WTC11 (cell line): ENCODE measurements at regions not wholly inside any gene's neighbourhood (a gene's known extent, or its start where the extent isn't known, plus 50 kb on each side); places are given as distances from the start of the nearest gene placed in this dataset.

Source experiments
- ATAC-seq: fragments of 200-7000 bp; cut with Tn5 transposase; 2 replicates; pipeline ENCODE4 v1.10.0; 2021; ENCODE audit warnings: mild to moderate bottlenecking, moderate library complexity
- CTCF ChIA-PET: fragments of 300-600 bp; sonication (Branson Sonifier 250); formaldehyde crosslinking; loops from one replicate; lab custom pipeline; 2021; ENCODE audit warnings: antibody characterized with exemption; lab: Charles Lee
- POLR2A ChIA-PET: fragments of 350-600 bp; sonication (Branson Sonifier 250); formaldehyde crosslinking; loops from one replicate; lab custom pipeline; 2021; ENCODE audit warnings: antibody characterized with exemption; lab: Charles Lee
- DNase-seq: peaks from one replicate; pipeline ENCODE4 v3.0.0; 2021; ENCODE audit warnings: low spot score
- H3K27ac Mint-ChIP-seq: 2 replicates; pipeline ENCODE4 v1.8.0; 2021; ENCODE audit warnings: mixed read lengths
- H3K27me3 Mint-ChIP-seq: 2 replicates; pipeline ENCODE4 v1.8.0; 2021; ENCODE audit warnings: low read depth, mild to moderate bottlenecking, moderate library complexity, mixed read lengths
- H3K36me3 Mint-ChIP-seq: 2 replicates; pipeline ENCODE4 v1.8.0; 2021; ENCODE audit warnings: mixed read lengths
- H3K4me1 Mint-ChIP-seq: 2 replicates; pipeline ENCODE4 v1.8.0; 2022; ENCODE audit warnings: mixed read lengths
- H3K4me3 Mint-ChIP-seq: 2 replicates; pipeline ENCODE4 v1.8.0; 2021; ENCODE audit warnings: mild to moderate bottlenecking, moderate library complexity, mixed read lengths
- H3K9me3 Mint-ChIP-seq: 2 replicates; pipeline ENCODE4 v1.8.0; 2021; ENCODE audit warnings: mixed read lengths
- CBFB ChIP-seq: sonication (generic); formaldehyde crosslinking; IDR thresholded peaks from 2 replicates; pipeline ENCODE4 v1.8.1; 2022; ENCODE audit warnings: mild to moderate bottlenecking, low read depth, missing genetic modification reagents
- ELF4 ChIP-seq: sonication (generic); formaldehyde crosslinking; IDR thresholded peaks from 2 replicates; pipeline ENCODE4 v1.8.1; 2022; ENCODE audit warnings: low read depth, mild to moderate bottlenecking, moderate library complexity, missing genetic modification reagents
- EMX1 ChIP-seq: fragments of 250-450 bp; sonication (Bioruptor Pico); IDR thresholded peaks from 2 replicates; pipeline ENCODE4 v1.8.0; 2021; ENCODE audit warnings: mild to moderate bottlenecking
- FOXP1 ChIP-seq: sonication (generic); formaldehyde crosslinking; IDR thresholded peaks from 2 replicates; pipeline ENCODE4 v1.8.0; 2022; ENCODE audit warnings: missing genetic modification reagents, mild to moderate bottlenecking, moderate library complexity, borderline replicate concordance
- GRHL2 ChIP-seq: fragments of 250-450 bp; sonication (Bioruptor Pico); IDR thresholded peaks from 2 replicates; pipeline ENCODE4 v1.8.0; 2022; ENCODE audit warnings: mild to moderate bottlenecking, moderate library complexity; ENCODE audit not compliant: insufficient replicate concordance, severe bottlenecking
- GTF2I ChIP-seq: fragments of 250-450 bp; sonication (Bioruptor Pico); conservative IDR thresholded peaks from 2 replicates; pipeline ENCODE4 v1.4.0; 2021; ENCODE audit warnings: mild to moderate bottlenecking
- HMGA2 ChIP-seq: fragments of 250-450 bp; sonication (Bioruptor Pico); IDR thresholded peaks from 2 replicates; pipeline ENCODE4 v1.4.0; 2021; ENCODE audit warnings: mild to moderate bottlenecking, moderate library complexity
- JAZF1 ChIP-seq: fragments of 250-450 bp; sonication (Bioruptor Pico); IDR thresholded peaks from 2 replicates; pipeline ENCODE4 v1.9.0; 2021; ENCODE audit warnings: moderate library complexity, mild to moderate bottlenecking, inconsistent platforms
- NFATC4 ChIP-seq: fragments of 250-450 bp; sonication (Bioruptor Pico); IDR thresholded peaks from 2 replicates; pipeline ENCODE4 v1.9.0; 2021; ENCODE audit warnings: mild to moderate bottlenecking
- NR1H2 ChIP-seq: sonication (generic); formaldehyde crosslinking; IDR thresholded peaks from 2 replicates; pipeline ENCODE4 v1.9.0; 2021; ENCODE audit warnings: mild to moderate bottlenecking, moderate library complexity, missing genetic modification reagents
- NR2C2 ChIP-seq: sonication (generic); formaldehyde crosslinking; IDR thresholded peaks from 2 replicates; pipeline ENCODE4 v1.8.0; 2022; ENCODE audit warnings: mild to moderate bottlenecking, missing genetic modification reagents
- SMAD3 ChIP-seq: sonication (generic); formaldehyde crosslinking; IDR thresholded peaks from 2 replicates; pipeline ENCODE4 v1.8.0; 2022; ENCODE audit warnings: missing genetic modification reagents, mild to moderate bottlenecking, borderline replicate concordance
- SMAD4 ChIP-seq: sonication (generic); formaldehyde crosslinking; IDR thresholded peaks from 2 replicates; pipeline ENCODE4 v1.8.0; 2022; ENCODE audit warnings: mild to moderate bottlenecking, missing genetic modification reagents
- TEAD1 ChIP-seq: sonication (generic); formaldehyde crosslinking; IDR thresholded peaks from 2 replicates; pipeline ENCODE4 v1.8.0; 2022; ENCODE audit warnings: mild to moderate bottlenecking, missing genetic modification reagents
- TEAD4 ChIP-seq: sonication (generic); formaldehyde crosslinking; IDR thresholded peaks from 2 replicates; pipeline ENCODE4 v1.8.0; 2022; ENCODE audit warnings: mild to moderate bottlenecking, missing genetic modification reagents
- ZNF219 ChIP-seq: sonication (generic); formaldehyde crosslinking; IDR thresholded peaks from 2 replicates; pipeline ENCODE4 v1.8.0; 2023; ENCODE audit warnings: missing genetic modification reagents, mild to moderate bottlenecking, borderline replicate concordance
- ZNF232 ChIP-seq: sonication (generic); formaldehyde crosslinking; IDR thresholded peaks from 2 replicates; pipeline ENCODE4 v1.8.0; 2022; ENCODE audit warnings: mild to moderate bottlenecking, missing genetic modification reagents
- TF ChIP-seq, protein P1 (sequence below): sonication (generic); formaldehyde crosslinking; IDR thresholded peaks from 2 replicates; pipeline ENCODE4 v1.8.1; 2022; ENCODE audit warnings: missing genetic modification reagents, borderline replicate concordance
- TF ChIP-seq, protein P2 (sequence below): sonication (generic); formaldehyde crosslinking; IDR thresholded peaks from 2 replicates; pipeline ENCODE4 v1.8.0; 2023; ENCODE audit warnings: missing genetic modification reagents
- TF ChIP-seq, protein P3 (sequence below): sonication (generic); formaldehyde crosslinking; IDR thresholded peaks from 2 replicates; pipeline ENCODE4 v1.8.1; 2023; ENCODE audit warnings: mild to moderate bottlenecking, missing genetic modification reagents, moderate library complexity
- TF ChIP-seq, protein P4 (sequence below): fragments of 250-450 bp; sonication (Bioruptor Pico); IDR thresholded peaks from 2 replicates; pipeline ENCODE4 v1.8.0; 2021; ENCODE audit warnings: mild to moderate bottlenecking
- TF ChIP-seq, protein P5 (sequence below): sonication (generic); formaldehyde crosslinking; IDR thresholded peaks from 2 replicates; pipeline ENCODE4 v1.8.1; 2022; ENCODE audit warnings: mild to moderate bottlenecking, moderate library complexity, missing genetic modification reagents
- TF ChIP-seq, protein P6 (sequence below): sonication (generic); formaldehyde crosslinking; IDR thresholded peaks from 2 replicates; pipeline ENCODE4 v1.8.0; 2023; ENCODE audit warnings: missing genetic modification reagents, mild to moderate bottlenecking, borderline replicate concordance

DNA sequence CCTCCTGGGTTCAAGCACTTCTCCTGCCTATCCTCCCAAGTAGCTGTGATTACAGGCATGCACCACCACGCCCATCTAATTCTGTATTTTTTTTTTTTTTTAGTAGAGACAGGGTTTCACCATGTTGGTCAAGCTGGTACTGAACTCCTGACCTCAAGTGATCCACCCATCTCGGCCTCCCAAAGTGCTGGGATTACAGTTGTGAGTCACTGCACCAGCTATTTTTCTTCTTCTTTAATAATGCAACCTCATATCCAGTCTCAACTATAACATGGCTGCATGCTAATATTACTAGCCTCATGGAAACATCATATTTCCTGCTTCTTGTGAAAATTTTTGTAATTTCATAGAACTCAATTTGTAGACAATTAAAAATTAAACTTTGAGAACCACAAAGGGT is 706.5 kb downstream of the KCTD8 start (continued):
- TF ChIP-seq, protein P1, sequence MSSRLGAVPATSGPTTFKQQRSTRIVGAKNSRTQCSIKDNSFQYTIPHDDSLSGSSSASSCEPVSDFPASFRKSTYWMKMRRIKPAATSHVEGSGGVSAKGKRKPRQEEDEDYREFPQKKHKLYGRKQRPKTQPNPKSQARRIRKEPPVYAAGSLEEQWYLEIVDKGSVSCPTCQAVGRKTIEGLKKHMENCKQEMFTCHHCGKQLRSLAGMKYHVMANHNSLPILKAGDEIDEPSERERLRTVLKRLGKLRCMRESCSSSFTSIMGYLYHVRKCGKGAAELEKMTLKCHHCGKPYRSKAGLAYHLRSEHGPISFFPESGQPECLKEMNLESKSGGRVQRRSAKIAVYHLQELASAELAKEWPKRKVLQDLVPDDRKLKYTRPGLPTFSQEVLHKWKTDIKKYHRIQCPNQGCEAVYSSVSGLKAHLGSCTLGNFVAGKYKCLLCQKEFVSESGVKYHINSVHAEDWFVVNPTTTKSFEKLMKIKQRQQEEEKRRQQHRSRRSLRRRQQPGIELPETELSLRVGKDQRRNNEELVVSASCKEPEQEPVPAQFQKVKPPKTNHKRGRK (CRISPR knock-in tag) = no peak

DNA sequence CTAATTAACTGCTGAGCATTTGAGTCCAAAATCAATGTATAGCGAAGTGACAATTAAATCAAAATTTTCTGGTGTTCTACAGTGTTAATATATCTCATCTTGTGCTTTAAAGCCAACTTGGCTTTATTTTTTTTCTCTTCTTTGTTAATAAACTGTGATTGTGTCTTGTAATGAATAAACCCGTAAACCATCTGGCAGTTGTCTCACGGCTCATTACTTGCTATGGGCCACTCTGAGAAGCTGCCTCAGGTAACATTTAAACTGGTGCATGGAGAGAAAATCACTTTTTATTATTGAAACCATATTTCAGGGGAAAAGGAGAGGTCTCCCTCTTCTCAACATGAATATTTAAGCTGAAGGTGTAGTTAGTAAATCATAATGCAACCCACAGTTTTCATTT is 694.0 kb downstream of the KCTD8 start:
- no peak overlapping the region for H3K27ac Mint-ChIP-seq
- TF ChIP-seq, protein P2, sequence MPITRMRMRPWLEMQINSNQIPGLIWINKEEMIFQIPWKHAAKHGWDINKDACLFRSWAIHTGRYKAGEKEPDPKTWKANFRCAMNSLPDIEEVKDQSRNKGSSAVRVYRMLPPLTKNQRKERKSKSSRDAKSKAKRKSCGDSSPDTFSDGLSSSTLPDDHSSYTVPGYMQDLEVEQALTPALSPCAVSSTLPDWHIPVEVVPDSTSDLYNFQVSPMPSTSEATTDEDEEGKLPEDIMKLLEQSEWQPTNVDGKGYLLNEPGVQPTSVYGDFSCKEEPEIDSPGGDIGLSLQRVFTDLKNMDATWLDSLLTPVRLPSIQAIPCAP (CRISPR knock-in tag) = no peak
- no peak for TF ChIP-seq HMGA2 (CRISPR knock-in tag)
- TF ChIP-seq SMAD3 = no peak
- H3K27me3 Mint-ChIP-seq = no peaks in the 10 kb centered on the region
- no peak for DNase-seq
- no peak for ATAC-seq
- peaks cover 27% of the 10 kb centered on the region for H3K4me1 Mint-ChIP-seq
- peaks cover 17% of the 10 kb centered on the region for H3K9me3 Mint-ChIP-seq
- ChIA-PET POLR2A (no interaction called here), CTCF (no interaction called here)
- H3K4me3 Mint-ChIP-seq = no peak overlapping the region
- H3K36me3 Mint-ChIP-seq = peaks cover 9% of the 10 kb centered on the region; the same call in 1 of the 2 replicates

DNA sequence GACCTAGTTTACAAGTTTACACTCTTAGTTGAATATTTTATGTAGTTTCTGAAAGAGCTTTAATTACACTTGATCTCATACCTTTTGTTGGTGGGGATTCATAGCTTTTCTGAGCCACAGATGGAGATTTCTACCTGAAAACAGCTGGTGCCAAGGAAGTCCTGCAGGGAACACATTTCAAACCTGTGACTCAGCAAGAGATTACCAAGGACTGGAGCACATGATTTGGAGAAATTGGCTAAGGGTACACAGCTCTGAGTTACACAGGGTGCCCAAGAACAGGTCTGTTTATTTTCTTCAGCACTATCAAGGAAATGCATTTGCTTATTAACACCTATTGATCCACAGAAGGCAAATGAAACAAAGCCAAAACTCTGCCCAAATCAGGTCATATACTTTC is 691.5 kb downstream of the KCTD8 start:
- POLR2A ChIA-PET = no interaction called here

DNA sequence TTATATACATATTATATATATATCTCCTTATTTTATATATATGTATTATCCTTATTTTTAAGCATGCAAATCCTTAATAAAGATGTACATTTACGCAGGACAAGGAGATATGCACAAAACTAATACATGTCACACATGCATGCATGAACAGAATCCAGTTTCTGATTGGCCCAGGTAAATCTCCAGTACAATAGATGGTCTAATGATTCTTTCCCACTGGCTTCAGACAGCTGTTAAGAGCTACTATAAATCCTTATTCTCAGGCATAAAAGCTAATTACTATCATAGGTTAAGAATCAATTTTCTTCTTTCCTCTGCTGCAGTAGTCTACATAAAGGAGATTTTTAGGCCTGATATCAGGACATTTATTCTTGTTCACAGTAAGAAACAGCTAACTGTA is 689.8 kb downstream of the KCTD8 start:
- H3K4me3 Mint-ChIP-seq = no peak overlapping the region
- CTCF ChIA-PET = interaction anchor here (0.7 kb wide), 1 partner anchor 659 kb away, joined by 3 read pairs; no protein-coding TSS in a partner anchor
- H3K4me1 Mint-ChIP-seq = peaks cover 14% of the 10 kb centered on the region
- POLR2A ChIA-PET = no interaction called here
- DNase-seq (no peak), ATAC-seq (no peak)
- no peaks in the 10 kb centered on the region for H3K9me3 Mint-ChIP-seq
- H3K36me3 Mint-ChIP-seq = no peaks in the 10 kb centered on the region
- no peak overlapping the region for H3K27ac Mint-ChIP-seq
- no peaks in the 10 kb centered on the region for H3K27me3 Mint-ChIP-seq
- TF ChIP-seq FOXP1 (CRISPR knock-in tag) (no peak), ZNF219 (CRISPR knock-in tag) (no peak), JAZF1 (CRISPR knock-in tag) (no peak), ZNF232 (no peak), SMAD4 (CRISPR knock-in tag) (no peak), GRHL2 (CRISPR knock-in tag) (no peak), NR2C2 (no peak), TEAD1 (CRISPR knock-in tag) (no peak), TEAD4 (CRISPR knock-in tag) (no peak), ELF4 (CRISPR knock-in tag) (no peak)
- TF ChIP-seq, protein P3, sequence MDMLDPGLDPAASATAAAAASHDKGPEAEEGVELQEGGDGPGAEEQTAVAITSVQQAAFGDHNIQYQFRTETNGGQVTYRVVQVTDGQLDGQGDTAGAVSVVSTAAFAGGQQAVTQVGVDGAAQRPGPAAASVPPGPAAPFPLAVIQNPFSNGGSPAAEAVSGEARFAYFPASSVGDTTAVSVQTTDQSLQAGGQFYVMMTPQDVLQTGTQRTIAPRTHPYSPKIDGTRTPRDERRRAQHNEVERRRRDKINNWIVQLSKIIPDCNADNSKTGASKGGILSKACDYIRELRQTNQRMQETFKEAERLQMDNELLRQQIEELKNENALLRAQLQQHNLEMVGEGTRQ (CRISPR knock-in tag) = no peak
- TF ChIP-seq, protein P4, sequence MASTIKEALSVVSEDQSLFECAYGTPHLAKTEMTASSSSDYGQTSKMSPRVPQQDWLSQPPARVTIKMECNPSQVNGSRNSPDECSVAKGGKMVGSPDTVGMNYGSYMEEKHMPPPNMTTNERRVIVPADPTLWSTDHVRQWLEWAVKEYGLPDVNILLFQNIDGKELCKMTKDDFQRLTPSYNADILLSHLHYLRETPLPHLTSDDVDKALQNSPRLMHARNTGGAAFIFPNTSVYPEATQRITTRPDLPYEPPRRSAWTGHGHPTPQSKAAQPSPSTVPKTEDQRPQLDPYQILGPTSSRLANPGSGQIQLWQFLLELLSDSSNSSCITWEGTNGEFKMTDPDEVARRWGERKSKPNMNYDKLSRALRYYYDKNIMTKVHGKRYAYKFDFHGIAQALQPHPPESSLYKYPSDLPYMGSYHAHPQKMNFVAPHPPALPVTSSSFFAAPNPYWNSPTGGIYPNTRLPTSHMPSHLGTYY = no peak
- TF ChIP-seq, protein P5, sequence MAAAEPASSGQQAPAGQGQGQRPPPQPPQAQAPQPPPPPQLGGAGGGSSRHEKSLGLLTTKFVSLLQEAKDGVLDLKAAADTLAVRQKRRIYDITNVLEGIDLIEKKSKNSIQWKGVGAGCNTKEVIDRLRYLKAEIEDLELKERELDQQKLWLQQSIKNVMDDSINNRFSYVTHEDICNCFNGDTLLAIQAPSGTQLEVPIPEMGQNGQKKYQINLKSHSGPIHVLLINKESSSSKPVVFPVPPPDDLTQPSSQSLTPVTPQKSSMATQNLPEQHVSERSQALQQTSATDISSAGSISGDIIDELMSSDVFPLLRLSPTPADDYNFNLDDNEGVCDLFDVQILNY (CRISPR knock-in tag) = no peak

More for the DNA sequence above, 691.5 kb downstream of the KCTD8 start:
- Mint-ChIP-seq H3K9me3 (peaks cover 11% of the 10 kb centered on the region), H3K4me3 (no peak overlapping the region), H3K4me1 (peaks cover 19% of the 10 kb centered on the region), H3K27me3 (no peaks in the 10 kb centered on the region), H3K36me3 (peaks cover 8% of the 10 kb centered on the region; the same call in 1 of the 2 replicates), H3K27ac (peak overlapping the region; percentile 84)
- ATAC-seq (peak; percentile 71), DNase-seq (no peak)
- no peak for TF ChIP-seq NFATC4
- no peak for TF ChIP-seq NR1H2 (CRISPR knock-in tag)
- TF ChIP-seq, protein P6, sequence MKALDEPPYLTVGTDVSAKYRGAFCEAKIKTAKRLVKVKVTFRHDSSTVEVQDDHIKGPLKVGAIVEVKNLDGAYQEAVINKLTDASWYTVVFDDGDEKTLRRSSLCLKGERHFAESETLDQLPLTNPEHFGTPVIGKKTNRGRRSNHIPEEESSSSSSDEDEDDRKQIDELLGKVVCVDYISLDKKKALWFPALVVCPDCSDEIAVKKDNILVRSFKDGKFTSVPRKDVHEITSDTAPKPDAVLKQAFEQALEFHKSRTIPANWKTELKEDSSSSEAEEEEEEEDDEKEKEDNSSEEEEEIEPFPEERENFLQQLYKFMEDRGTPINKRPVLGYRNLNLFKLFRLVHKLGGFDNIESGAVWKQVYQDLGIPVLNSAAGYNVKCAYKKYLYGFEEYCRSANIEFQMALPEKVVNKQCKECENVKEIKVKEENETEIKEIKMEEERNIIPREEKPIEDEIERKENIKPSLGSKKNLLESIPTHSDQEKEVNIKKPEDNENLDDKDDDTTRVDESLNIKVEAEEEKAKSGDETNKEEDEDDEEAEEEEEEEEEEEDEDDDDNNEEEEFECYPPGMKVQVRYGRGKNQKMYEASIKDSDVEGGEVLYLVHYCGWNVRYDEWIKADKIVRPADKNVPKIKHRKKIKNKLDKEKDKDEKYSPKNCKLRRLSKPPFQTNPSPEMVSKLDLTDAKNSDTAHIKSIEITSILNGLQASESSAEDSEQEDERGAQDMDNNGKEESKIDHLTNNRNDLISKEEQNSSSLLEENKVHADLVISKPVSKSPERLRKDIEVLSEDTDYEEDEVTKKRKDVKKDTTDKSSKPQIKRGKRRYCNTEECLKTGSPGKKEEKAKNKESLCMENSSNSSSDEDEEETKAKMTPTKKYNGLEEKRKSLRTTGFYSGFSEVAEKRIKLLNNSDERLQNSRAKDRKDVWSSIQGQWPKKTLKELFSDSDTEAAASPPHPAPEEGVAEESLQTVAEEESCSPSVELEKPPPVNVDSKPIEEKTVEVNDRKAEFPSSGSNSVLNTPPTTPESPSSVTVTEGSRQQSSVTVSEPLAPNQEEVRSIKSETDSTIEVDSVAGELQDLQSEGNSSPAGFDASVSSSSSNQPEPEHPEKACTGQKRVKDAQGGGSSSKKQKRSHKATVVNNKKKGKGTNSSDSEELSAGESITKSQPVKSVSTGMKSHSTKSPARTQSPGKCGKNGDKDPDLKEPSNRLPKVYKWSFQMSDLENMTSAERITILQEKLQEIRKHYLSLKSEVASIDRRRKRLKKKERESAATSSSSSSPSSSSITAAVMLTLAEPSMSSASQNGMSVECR (CRISPR knock-in tag) = no peak
- no peak for TF ChIP-seq CBFB (CRISPR knock-in tag)
- no peak for TF ChIP-seq EMX1 (CRISPR knock-in tag)
- no peak for TF ChIP-seq GTF2I (CRISPR knock-in tag)
- no peak for TF ChIP-seq JAZF1 (CRISPR knock-in tag)
- CTCF ChIA-PET = interaction anchor here (0.6 kb wide), 1 partner anchor 692 kb away, joined by 3 read pairs; no protein-coding TSS in a partner anchor
